IMR-90 (cell line): ENCODE measurements at regions not wholly inside any gene's neighbourhood (a gene's known extent, or its start where the extent isn't known, plus 50 kb on each side); places are given as distances from the start of the nearest gene placed in this dataset.

Experiments
- ATAC-seq: fragments of 200-7000 bp; cut with Tn5 transposase; 2 replicates; pipeline ENCODE4 v1.9.1; 2020; ENCODE audit warnings: low read depth, mild to moderate bottlenecking, moderate library complexity
- BruUV-seq: library from RNA; stranded (reverse); fragments of 400-500 nt; replicated peaks from 2 replicates; lab custom pipeline; 2021; lab: Mats Ljungman, UMichigan
- CTCF ChIA-PET: fragments of 300-600 bp; formaldehyde crosslinking; extraction: SDS; loops from one replicate; lab custom pipeline; 2021; ENCODE audit warnings: antibody characterized with exemption; lab: Yijun Ruan, JAX
- POLR2A ChIA-PET: fragments of 300-600 bp; sonication (Branson Sonifier 250); formaldehyde crosslinking; loops from one replicate; lab custom pipeline; 2022; ENCODE audit warnings: antibody characterized with exemption; ENCODE audit not compliant: unreplicated experiment; lab: Charles Lee
- DNase-seq: peaks from one replicate; pipeline ENCODE4 v3.0.0; 2013
- H2AFZ ChIP-seq: replicated peaks from 2 replicates; pipeline ENCODE3; 2013; ENCODE audit warnings: low read length, mild to moderate bottlenecking; ENCODE audit not compliant: poor library complexity
- H2AK5ac ChIP-seq: 2 replicates; pipeline ENCODE4 v1.6.1; 2013; ENCODE audit warnings: low read depth, low read length, inconsistent platforms
- H2AK9ac ChIP-seq: replicated peaks from 2 replicates; pipeline ENCODE3; 2013; ENCODE audit warnings: mild to moderate bottlenecking, low read depth, low read length, moderate library complexity; ENCODE audit not compliant: poor library complexity
- H2BK120ac ChIP-seq: 2 replicates; pipeline ENCODE4 v1.6.1; 2013; ENCODE audit warnings: low read depth, low read length, inconsistent platforms
- H2BK15ac ChIP-seq: 3 replicates; pipeline ENCODE4 v1.6.1; 2013; ENCODE audit warnings: low read depth, low read length, inconsistent platforms
- H2BK20ac ChIP-seq: 2 replicates; pipeline ENCODE4 v1.6.1; 2013; ENCODE audit warnings: low read depth, mild to moderate bottlenecking, inconsistent platforms, low read length, moderate library complexity
- H2BK5ac ChIP-seq: 2 replicates; pipeline ENCODE4 v1.6.1; 2013; ENCODE audit warnings: mild to moderate bottlenecking, low read depth, low read length, inconsistent platforms; ENCODE audit not compliant: poor library complexity, severe bottlenecking
- H3K14ac ChIP-seq: replicated peaks from 2 replicates; pipeline ENCODE4 v1.6.1; 2013; ENCODE audit warnings: low read depth, low read length, inconsistent platforms
- H3K18ac ChIP-seq: 2 replicates; pipeline ENCODE4 v1.6.1; 2013; ENCODE audit warnings: low read depth, low read length, control low read depth
- H3K23ac ChIP-seq: 2 replicates; pipeline ENCODE4 v1.6.1; 2013; ENCODE audit warnings: low read depth, low read length, inconsistent platforms
- H3K27ac ChIP-seq: 2 replicates; pipeline ENCODE4 v1.5.1; 2013; ENCODE audit warnings: mild to moderate bottlenecking, control low read depth, low read length; ENCODE audit not compliant: insufficient read depth
- H3K27me3 ChIP-seq: 2 replicates; pipeline ENCODE4 v1.6.1; 2013; ENCODE audit warnings: low read length; ENCODE audit not compliant: control insufficient read depth, insufficient read depth
- H3K36me3 ChIP-seq: 2 replicates; pipeline ENCODE4 v1.6.1; 2013; ENCODE audit warnings: low read length, mixed read lengths; ENCODE audit not compliant: control insufficient read depth, insufficient read depth
- H3K4ac ChIP-seq: 2 replicates; pipeline ENCODE4 v1.6.1; 2013; ENCODE audit warnings: low read depth, low read length, inconsistent platforms
- H3K4me1 ChIP-seq: 2 replicates; pipeline ENCODE4 v1.6.1; 2013; ENCODE audit warnings: low read length, mixed read lengths; ENCODE audit not compliant: control insufficient read depth, insufficient read depth
- H3K4me2 ChIP-seq: 2 replicates; pipeline ENCODE4 v1.6.1; 2013; ENCODE audit warnings: low read depth, mild to moderate bottlenecking, control low read depth, low read length, moderate library complexity
- H3K4me3 ChIP-seq: 2 replicates; pipeline ENCODE4 v1.5.1; 2013; ENCODE audit warnings: low read depth, mild to moderate bottlenecking, control low read depth, low read length, moderate library complexity; ENCODE audit not compliant: insufficient read depth
- H3K56ac ChIP-seq: 2 replicates; pipeline ENCODE4 v1.6.1; 2013; ENCODE audit warnings: low read length, inconsistent platforms; ENCODE audit not compliant: insufficient read depth; ENCODE audit errors: extremely low read depth
- H3K79me1 ChIP-seq, 2 experiments: 2 replicates each; pipeline ENCODE4 v1.6.1; 2013; ENCODE audit warnings: low read length in 2 of 2, inconsistent platforms in 1 of 2, low read depth in 1 of 2
- H3K9ac ChIP-seq: 2 replicates; pipeline ENCODE4 v1.6.1; 2013; ENCODE audit warnings: low read depth, low read length, control low read depth
- H3K9me1 ChIP-seq: 2 replicates; pipeline ENCODE4 v1.6.1; 2013; ENCODE audit warnings: low read length, inconsistent platforms; ENCODE audit not compliant: insufficient read depth
- H3K9me3 ChIP-seq: 2 replicates; pipeline ENCODE4 v1.6.1; 2013; ENCODE audit warnings: low read length; ENCODE audit not compliant: control insufficient read depth, insufficient read depth
- H4K20me1 ChIP-seq: 2 replicates; pipeline ENCODE4 v1.6.1; 2013; ENCODE audit warnings: low read length, inconsistent platforms; ENCODE audit not compliant: insufficient read depth
- H4K5ac ChIP-seq: 2 replicates; pipeline ENCODE4 v1.6.1; 2013; ENCODE audit warnings: mild to moderate bottlenecking, low read depth, low read length, control low read depth
- H4K8ac ChIP-seq, 2 experiments: 2 replicates each; pipeline ENCODE4 v1.6.1; 2013; ENCODE audit warnings: low read depth in 2 of 2, low read length in 2 of 2, control low read depth in 1 of 2, inconsistent platforms in 1 of 2
- H4K91ac ChIP-seq: 2 replicates; pipeline ENCODE4 v1.6.1; 2013; ENCODE audit warnings: low read depth, low read length, inconsistent platforms; ENCODE audit not compliant: insufficient read depth
- ELK1 ChIP-seq: fragments of 150-350 bp; IDR thresholded peaks from 2 replicates; pipeline ENCODE4 v1.6.1; 2016; ENCODE audit warnings: low read depth, mild to moderate bottlenecking, low read length, moderate library complexity, borderline replicate concordance
- WGBS, 2 experiments: methylation state at CpG; one replicate each; pipeline versions ENCODE4 v1.1.5 to v1.1.7; 2013; ENCODE audit warnings: missing lambda C conversion rate in 2 of 2; ENCODE audit not compliant: insufficient read length in 1 of 2; ENCODE audit errors: extremely low coverage in 2 of 2; 5-methylcytosine and 5-hydroxymethylcytosine counted together
- dilution Hi-C: fragments of 300-500 bp; cut with HindIII; formaldehyde crosslinking; loops from one replicate; pipeline ENCODE4 v1.14.3; 2018; ENCODE audit warnings: low sequenced_read_pairs; ENCODE audit not compliant: unreplicated experiment
- in situ Hi-C: fragments of 300-500 bp; cut with MboI; formaldehyde crosslinking; loops from 3 replicates; pipeline ENCODE4 v1.14.3; 2019; ENCODE audit warnings: low sequenced_read_pairs, inconsistent platforms, mixed read lengths
- intact Hi-C: fragments of 100-400 bp; cut with micrococcal nuclease; formaldehyde crosslinking; loops from 2 replicates; pipeline ENCODE4 v1.10.0; 2022
- TF ChIP-seq, protein P1 (sequence below): conservative IDR thresholded peaks from 2 replicates; pipeline ENCODE4 v1.5.1; 2012; ENCODE audit warnings: mild to moderate bottlenecking, low read depth, low read length, improper control_type of control experiment

GRCh38 chr1:103941086-103941485 lies 191.4 kb downstream of the AMY1C start:
- TF ChIP-seq ELK1: no peak
- TF ChIP-seq, protein P1, sequence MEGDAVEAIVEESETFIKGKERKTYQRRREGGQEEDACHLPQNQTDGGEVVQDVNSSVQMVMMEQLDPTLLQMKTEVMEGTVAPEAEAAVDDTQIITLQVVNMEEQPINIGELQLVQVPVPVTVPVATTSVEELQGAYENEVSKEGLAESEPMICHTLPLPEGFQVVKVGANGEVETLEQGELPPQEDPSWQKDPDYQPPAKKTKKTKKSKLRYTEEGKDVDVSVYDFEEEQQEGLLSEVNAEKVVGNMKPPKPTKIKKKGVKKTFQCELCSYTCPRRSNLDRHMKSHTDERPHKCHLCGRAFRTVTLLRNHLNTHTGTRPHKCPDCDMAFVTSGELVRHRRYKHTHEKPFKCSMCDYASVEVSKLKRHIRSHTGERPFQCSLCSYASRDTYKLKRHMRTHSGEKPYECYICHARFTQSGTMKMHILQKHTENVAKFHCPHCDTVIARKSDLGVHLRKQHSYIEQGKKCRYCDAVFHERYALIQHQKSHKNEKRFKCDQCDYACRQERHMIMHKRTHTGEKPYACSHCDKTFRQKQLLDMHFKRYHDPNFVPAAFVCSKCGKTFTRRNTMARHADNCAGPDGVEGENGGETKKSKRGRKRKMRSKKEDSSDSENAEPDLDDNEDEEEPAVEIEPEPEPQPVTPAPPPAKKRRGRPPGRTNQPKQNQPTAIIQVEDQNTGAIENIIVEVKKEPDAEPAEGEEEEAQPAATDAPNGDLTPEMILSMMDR: no peak
- WGBS, 2 experiments: no CpG with 5 or more reads among the region's 3 CpGs
- Histone ChIP-seq H4K8ac (no peak overlapping the region), H3K9ac (no peak overlapping the region), H3K36me3 (no peaks in the 10 kb centered on the region), H4K91ac (no peak overlapping the region), H2AFZ (no peak overlapping the region), H2BK5ac (no peak overlapping the region), H3K79me1 (no peaks in the 10 kb centered on the region), H3K9me1 (no peaks in the 10 kb centered on the region), H3K4me2 (no peak overlapping the region), H3K9me3 (0 out of 2 replicates have a peak, but pooled peaks cover 1% of the 10 kb centered on the region), H3K27ac (no peak overlapping the region), H2AK5ac (no peak overlapping the region), H3K4ac (no peak overlapping the region), H3K14ac (no peak overlapping the region), H4K5ac (no peak overlapping the region), H3K56ac (no peak overlapping the region), H3K4me1 (no peaks in the 10 kb centered on the region), H3K27me3 (no peaks in the 10 kb centered on the region), H2BK120ac (no peak overlapping the region), H2BK15ac (no peak overlapping the region), H3K23ac (no peak overlapping the region), H2BK20ac (no peak overlapping the region), H2AK9ac (no peak overlapping the region), H4K20me1 (no peaks in the 10 kb centered on the region), H3K4me3 (no peak overlapping the region), H3K18ac (no peak overlapping the region)
- no TSS peak for BruUV-seq
- ChIA-PET POLR2A (no interaction called here), CTCF (no interaction called here)
- dilution Hi-C loops (no loop called here), intact Hi-C loops (no loop called here), in situ Hi-C loops (no loop called here)
- no peak for DNase-seq
- no peak for ATAC-seq
